HG03280 (cell line): ENCODE measurements at regions not wholly inside any gene's neighbourhood (a gene's known extent, or its start where the extent isn't known, plus 50 kb on each side); places are given as distances from the start of the nearest gene placed in this dataset.
"Not testable (repeated sequence)": the region's sequence is repeated elsewhere in the genome, so short reads cannot be mapped to it uniquely, and the experiment has no call there.

Source experiments
- ATAC-seq: cut with Tn5 transposase; IDR thresholded peaks from one replicate; pipeline ENCODE4 v1.9.1; 2021; ENCODE audit warnings: mild to moderate bottlenecking, moderate library complexity; ENCODE audit not compliant: unreplicated experiment

GRCh38 chr3:140859592-140860336 lies 81.9 kb upstream of the SLC25A36 start:
- no peak for ATAC-seq

GRCh38 chr3:140863580-140864009 lies 78.0 kb upstream of the SLC25A36 start:
- ATAC-seq = no peak

GRCh38 chr3:140870351-140870750 lies 71.3 kb upstream of the SLC25A36 start:
- ATAC-seq = no peak

GRCh38 chr3:140871022-140871421 lies 70.6 kb upstream of the SLC25A36 start:
- ATAC-seq = no peak

GRCh38 chr3:140872165-140872564 lies 69.5 kb upstream of the SLC25A36 start:
- not testable (repeated sequence) for ATAC-seq

GRCh38 chr3:140883428-140884040 lies 58.1 kb upstream of the SLC25A36 start:
- no peak for ATAC-seq

GRCh38 chr3:140885697-140886096 lies 55.9 kb upstream of the SLC25A36 start:
- ATAC-seq = not testable (repeated sequence)
